ENCODE measurements at regions not wholly inside any gene's neighbourhood (a gene's known extent, or its start where the extent isn't known, plus 50 kb on each side); places are given as distances from the start of the nearest gene placed in this dataset.

GRCh38 chr13:61040181-61040580, 375.5 kb downstream of the PCDH20 start:
- WGBS (ENCODE audit: insufficient coverage, low lambda C conversion rate) = no CpG with 5 or more reads among the region's 2 CpGs
- H3K36me3 ChIP-seq (ENCODE audit: control insufficient read depth, insufficient read depth, low read length) = no peaks in the 10 kb centered on the region
- DNase-seq = no peak
- no peak overlapping the region for H3K27ac ChIP-seq (ENCODE audit: low read length)
- no peaks in the 10 kb centered on the region for H3K9me3 ChIP-seq (ENCODE audit: control insufficient read depth, low read depth, low read length)
- H3K27me3 ChIP-seq (ENCODE audit: control insufficient read depth, insufficient read depth, low read length) = no peaks in the 10 kb centered on the region
- H3K4me3 ChIP-seq (ENCODE audit: low read length) = no peak overlapping the region
- H3K4me1 ChIP-seq (ENCODE audit: control insufficient read depth, insufficient read depth, low read length) = no peaks in the 10 kb centered on the region

- Histone ChIP-seq H3K36me3 (ENCODE audit: control insufficient read depth, insufficient read depth, low read length) (no peaks in the 10 kb centered on the region), H3K9me3 (ENCODE audit: control insufficient read depth, low read depth, low read length) (no peaks in the 10 kb centered on the region), H3K4me3 (ENCODE audit: low read length) (no peak overlapping the region), H3K27ac (ENCODE audit: low read length) (no peak overlapping the region), H3K27me3 (ENCODE audit: control insufficient read depth, insufficient read depth, low read length) (no peaks in the 10 kb centered on the region), H3K4me1 (ENCODE audit: control insufficient read depth, insufficient read depth, low read length) (no peaks in the 10 kb centered on the region)
- 98% methylated on average over 4 of the region's 4 CpGs for WGBS (ENCODE audit: insufficient coverage, low lambda C conversion rate)
- DNase-seq = no peak
Measured at GRCh38 chr13:61039302-61039701, 376.3 kb downstream of the PCDH20 start.

DNA sequence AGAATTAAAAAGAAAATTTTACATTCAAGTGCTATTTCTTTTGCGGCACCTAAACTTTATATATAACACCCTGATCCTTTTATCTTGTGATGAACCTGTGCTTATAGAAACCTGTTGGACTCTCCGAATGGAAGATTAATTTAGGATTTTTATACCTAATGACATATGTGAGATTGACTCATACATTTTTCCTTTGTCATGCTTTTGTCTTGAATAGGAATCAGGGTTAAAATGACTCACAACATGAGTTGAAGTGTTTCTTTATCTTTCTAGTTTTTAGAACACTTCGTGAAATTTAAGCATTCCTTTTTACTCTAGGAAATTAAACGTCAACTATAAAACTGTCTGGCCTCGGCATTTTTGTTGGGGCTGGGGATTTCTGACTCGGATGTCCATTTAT, 378.9 kb downstream of the PCDH20 start:
- no peak overlapping the region for H3K27ac ChIP-seq (ENCODE audit: low read length)
- no peaks in the 10 kb centered on the region for H3K36me3 ChIP-seq (ENCODE audit: control insufficient read depth, insufficient read depth, low read length)
- H3K27me3 ChIP-seq (ENCODE audit: control insufficient read depth, insufficient read depth, low read length) = no peaks in the 10 kb centered on the region
- H3K4me1 ChIP-seq (ENCODE audit: control insufficient read depth, insufficient read depth, low read length) = no peaks in the 10 kb centered on the region
- no peak for DNase-seq
- H3K4me3 ChIP-seq (ENCODE audit: low read length) = no peak overlapping the region
- no peaks in the 10 kb centered on the region for H3K9me3 ChIP-seq (ENCODE audit: control insufficient read depth, low read depth, low read length)
- WGBS (ENCODE audit: insufficient coverage, low lambda C conversion rate) = 96% methylated on average over 3 of the region's 6 CpGs

DNA sequence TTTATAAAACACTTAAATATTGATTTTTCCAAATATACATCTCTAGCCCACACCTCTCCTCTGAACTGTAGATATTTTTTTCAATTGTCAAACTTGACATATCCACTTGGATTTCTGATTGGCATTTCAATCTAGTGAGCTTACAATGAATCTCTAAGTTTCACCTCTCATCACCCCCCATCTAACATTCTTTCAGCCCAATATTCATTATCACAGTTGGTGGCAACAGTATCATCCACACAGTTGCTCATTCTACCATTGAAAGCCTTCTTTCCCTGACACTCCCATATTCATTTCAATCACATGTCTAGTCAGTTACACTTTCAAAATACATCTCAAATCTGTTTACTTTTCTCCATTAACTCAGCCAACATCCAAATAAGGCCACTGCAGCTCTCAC, 385.2 kb downstream of the PCDH20 start:
- Histone ChIP-seq H3K27me3 (ENCODE audit: control insufficient read depth, insufficient read depth, low read length) (no peaks in the 10 kb centered on the region), H3K4me3 (ENCODE audit: low read length) (no peak overlapping the region), H3K36me3 (ENCODE audit: control insufficient read depth, insufficient read depth, low read length) (no peaks in the 10 kb centered on the region), H3K9me3 (ENCODE audit: control insufficient read depth, low read depth, low read length) (no peaks in the 10 kb centered on the region), H3K27ac (ENCODE audit: low read length) (no peak overlapping the region), H3K4me1 (ENCODE audit: control insufficient read depth, insufficient read depth, low read length) (no peaks in the 10 kb centered on the region)
- no peak for DNase-seq

- no peak overlapping the region for H3K27ac ChIP-seq (ENCODE audit: low read length)
- H3K4me3 ChIP-seq (ENCODE audit: low read length) = no peak overlapping the region
- WGBS (ENCODE audit: insufficient coverage, low lambda C conversion rate) = 80% methylated on average over 1 of the region's 2 CpGs
- DNase-seq = no peak
- H3K36me3 ChIP-seq (ENCODE audit: control insufficient read depth, insufficient read depth, low read length) = no peaks in the 10 kb centered on the region
- no peaks in the 10 kb centered on the region for H3K4me1 ChIP-seq (ENCODE audit: control insufficient read depth, insufficient read depth, low read length)
- no peaks in the 10 kb centered on the region for H3K9me3 ChIP-seq (ENCODE audit: control insufficient read depth, low read depth, low read length)
- H3K27me3 ChIP-seq (ENCODE audit: control insufficient read depth, insufficient read depth, low read length) = no peaks in the 10 kb centered on the region
Measured at GRCh38 chr13:61029064-61029463, 386.6 kb downstream of the PCDH20 start.

DNA sequence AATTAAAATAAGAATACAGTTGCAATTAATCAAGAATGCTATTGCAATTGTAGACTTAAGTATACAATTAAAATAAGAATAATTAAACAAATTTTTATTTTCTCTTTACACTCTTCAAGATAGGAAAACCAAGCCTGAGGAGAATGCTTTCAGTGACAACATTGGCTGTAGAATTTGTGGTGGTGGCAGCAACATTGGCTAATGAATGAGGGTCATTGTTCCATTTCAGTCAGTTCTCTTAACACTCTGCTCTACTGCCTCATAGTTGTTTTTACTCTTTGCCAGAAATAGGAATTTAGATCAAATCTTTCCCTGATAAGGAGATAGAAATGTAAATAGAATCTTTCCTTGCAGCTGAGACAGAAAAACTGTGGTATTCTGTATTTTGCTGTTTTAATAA, 391.6 kb downstream of the PCDH20 start:
- no peaks in the 10 kb centered on the region for H3K9me3 ChIP-seq (ENCODE audit: control insufficient read depth, low read depth, low read length)
- H3K4me3 ChIP-seq (ENCODE audit: low read length) = no peak overlapping the region
- DNase-seq = no peak
- H3K27me3 ChIP-seq (ENCODE audit: control insufficient read depth, insufficient read depth, low read length) = no peaks in the 10 kb centered on the region
- no peaks in the 10 kb centered on the region for H3K36me3 ChIP-seq (ENCODE audit: control insufficient read depth, insufficient read depth, low read length)
- no peaks in the 10 kb centered on the region for H3K4me1 ChIP-seq (ENCODE audit: control insufficient read depth, insufficient read depth, low read length)
- H3K27ac ChIP-seq (ENCODE audit: low read length) = no peak overlapping the region

DNA sequence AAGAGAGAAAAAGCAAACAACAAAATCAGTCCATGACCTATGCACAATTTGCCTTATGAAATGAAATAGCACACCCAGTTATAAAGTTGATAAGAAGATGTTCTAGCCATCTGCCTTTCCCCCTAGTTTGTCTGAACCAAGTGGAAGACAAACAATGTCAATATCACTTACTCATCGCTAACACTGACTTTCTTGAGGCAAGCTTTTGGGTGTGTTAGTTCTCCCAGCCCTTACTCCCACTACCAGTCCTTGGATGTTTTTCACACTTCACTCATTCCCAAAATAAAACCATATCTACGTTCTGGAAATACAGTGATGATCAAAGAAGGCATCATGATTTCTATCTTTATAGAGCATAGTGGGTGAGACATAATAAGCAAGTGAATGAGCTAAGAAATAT, 393.8 kb downstream of the PCDH20 start:
- Histone ChIP-seq H3K4me3 (ENCODE audit: low read length) (no peak overlapping the region), H3K27ac (ENCODE audit: low read length) (no peak overlapping the region), H3K4me1 (ENCODE audit: control insufficient read depth, insufficient read depth, low read length) (no peaks in the 10 kb centered on the region), H3K27me3 (ENCODE audit: control insufficient read depth, insufficient read depth, low read length) (no peaks in the 10 kb centered on the region), H3K36me3 (ENCODE audit: control insufficient read depth, insufficient read depth, low read length) (no peaks in the 10 kb centered on the region), H3K9me3 (ENCODE audit: control insufficient read depth, low read depth, low read length) (no peaks in the 10 kb centered on the region)
- 80% methylated on average over 1 of the region's 2 CpGs for WGBS (ENCODE audit: insufficient coverage, low lambda C conversion rate)
- no peak for DNase-seq

DNA sequence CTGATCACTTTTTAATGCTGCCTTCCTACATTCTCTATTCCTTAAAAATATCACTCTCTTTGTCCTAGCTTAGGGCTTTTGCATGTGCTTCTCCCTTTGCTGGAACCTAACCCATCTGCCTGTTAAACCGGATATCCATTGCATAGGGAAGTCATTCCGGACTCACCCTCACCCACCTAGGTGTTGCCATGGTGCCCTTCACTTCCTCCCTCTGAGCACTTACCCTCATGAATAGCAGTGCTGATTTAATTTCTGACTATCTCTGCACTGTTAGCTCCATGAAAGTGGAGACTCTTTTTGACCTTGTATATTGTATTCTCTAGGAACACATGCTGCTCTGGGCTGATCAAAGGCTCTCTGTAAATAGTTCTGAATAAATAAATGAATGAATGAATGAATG, 401.9 kb downstream of the PCDH20 start:
- DNase-seq = no peak
- H3K27me3 ChIP-seq (ENCODE audit: control insufficient read depth, insufficient read depth, low read length) = no peaks in the 10 kb centered on the region
- no peaks in the 10 kb centered on the region for H3K4me1 ChIP-seq (ENCODE audit: control insufficient read depth, insufficient read depth, low read length)
- no peaks in the 10 kb centered on the region for H3K9me3 ChIP-seq (ENCODE audit: control insufficient read depth, low read depth, low read length)
- H3K27ac ChIP-seq (ENCODE audit: low read length) = no peak overlapping the region
- no peaks in the 10 kb centered on the region for H3K36me3 ChIP-seq (ENCODE audit: control insufficient read depth, insufficient read depth, low read length)
- no CpG with 5 or more reads among the region's 2 CpGs for WGBS (ENCODE audit: insufficient coverage, low lambda C conversion rate)
- no peak overlapping the region for H3K4me3 ChIP-seq (ENCODE audit: low read length)

GRCh38 chr13:61010358-61010757, 405.3 kb downstream of the PCDH20 start:
- DNase-seq = no peak
- 100% methylated on average over 1 of the region's 2 CpGs for WGBS (ENCODE audit: insufficient coverage, low lambda C conversion rate)

GRCh38 chr13:61002686-61003085, 413.0 kb downstream of the PCDH20 start:
- no CpG with 5 or more reads among the region's 1 CpG for WGBS (ENCODE audit: insufficient coverage, low lambda C conversion rate)
- no peak overlapping the region for H3K27ac ChIP-seq (ENCODE audit: low read length)
- DNase-seq = no peak
- H3K36me3 ChIP-seq (ENCODE audit: control insufficient read depth, insufficient read depth, low read length) = no peaks in the 10 kb centered on the region
- no peaks in the 10 kb centered on the region for H3K27me3 ChIP-seq (ENCODE audit: control insufficient read depth, insufficient read depth, low read length)
- H3K4me3 ChIP-seq (ENCODE audit: low read length) = no peak overlapping the region
- no peaks in the 10 kb centered on the region for H3K4me1 ChIP-seq (ENCODE audit: control insufficient read depth, insufficient read depth, low read length)
- no peaks in the 10 kb centered on the region for H3K9me3 ChIP-seq (ENCODE audit: control insufficient read depth, low read depth, low read length)

More at GRCh38 chr13:61010358-61010757, 405.3 kb downstream of the PCDH20 start:
- no peak overlapping the region for H3K4me3 ChIP-seq (ENCODE audit: low read length)
- no peaks in the 10 kb centered on the region for H3K27me3 ChIP-seq (ENCODE audit: control insufficient read depth, insufficient read depth, low read length)
- H3K27ac ChIP-seq (ENCODE audit: low read length) = no peak overlapping the region
- no peaks in the 10 kb centered on the region for H3K36me3 ChIP-seq (ENCODE audit: control insufficient read depth, insufficient read depth, low read length)
- no peaks in the 10 kb centered on the region for H3K9me3 ChIP-seq (ENCODE audit: control insufficient read depth, low read depth, low read length)
- no peaks in the 10 kb centered on the region for H3K4me1 ChIP-seq (ENCODE audit: control insufficient read depth, insufficient read depth, low read length)

DNA sequence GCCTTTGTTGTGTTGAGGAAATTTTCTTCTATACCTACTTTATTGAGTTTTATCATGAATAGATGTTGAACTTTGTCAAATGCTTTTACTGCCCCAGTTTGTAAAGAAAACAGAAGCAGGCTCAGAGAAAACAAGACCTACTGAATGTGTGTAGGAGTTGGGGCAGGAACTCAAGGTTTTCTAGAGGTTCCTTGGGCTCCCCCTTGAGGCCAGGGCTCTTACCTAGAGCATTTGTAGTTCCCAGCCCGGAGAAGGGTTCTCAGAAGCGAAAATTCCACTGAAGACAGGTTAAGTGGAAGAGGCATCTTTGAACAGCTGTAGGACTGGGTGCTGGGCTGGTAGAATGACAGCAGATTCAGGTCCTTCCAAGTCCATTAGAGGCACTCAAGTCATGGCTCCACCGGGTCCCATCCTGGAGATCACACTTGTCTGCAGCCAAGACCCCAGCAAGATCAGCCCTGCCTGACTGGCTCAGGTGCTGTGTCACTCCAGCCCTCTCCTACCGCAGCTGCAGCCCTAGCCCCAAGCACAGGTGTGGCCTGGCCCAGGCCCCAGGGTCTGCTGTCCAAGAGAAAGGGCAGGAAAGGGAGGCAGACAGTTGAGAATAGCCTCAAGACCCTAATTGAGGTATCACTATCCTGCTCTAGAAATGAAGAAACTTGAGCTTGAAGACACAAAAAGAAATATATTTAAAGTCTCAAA, 425.5 kb downstream of the PCDH20 start:
- WGBS (ENCODE audit: insufficient coverage, low lambda C conversion rate) = no CpG with 5 or more reads among the region's 4 CpGs
- H3K4me3 ChIP-seq (ENCODE audit: low read length) = no peak overlapping the region
- H3K4me1 ChIP-seq (ENCODE audit: control insufficient read depth, insufficient read depth, low read length) = no peaks in the 10 kb centered on the region
- no peaks in the 10 kb centered on the region for H3K36me3 ChIP-seq (ENCODE audit: control insufficient read depth, insufficient read depth, low read length)
- no peaks in the 10 kb centered on the region for H3K9me3 ChIP-seq (ENCODE audit: control insufficient read depth, low read depth, low read length)
- no peak for DNase-seq
- no peak overlapping the region for H3K27ac ChIP-seq (ENCODE audit: low read length)
- H3K27me3 ChIP-seq (ENCODE audit: control insufficient read depth, insufficient read depth, low read length) = no peaks in the 10 kb centered on the region
